PC-9 (cell line): ENCODE measurements at regions not wholly inside any gene's neighbourhood (a gene's known extent, or its start where the extent isn't known, plus 50 kb on each side); places are given as distances from the start of the nearest gene placed in this dataset.

Source experiments
- BruUV-seq: library from RNA; stranded (reverse); fragments of 400-500 nt; replicated peaks from 2 replicates; lab custom pipeline; 2021; lab: Mats Ljungman, UMichigan
- CTCF ChIA-PET: fragments of 300-600 bp; sonication (Branson Sonifier 250); formaldehyde crosslinking; loops from one replicate; lab custom pipeline; 2022; ENCODE audit warnings: antibody characterized with exemption; lab: Charles Lee
- POLR2A ChIA-PET: fragments of 300-600 bp; sonication (Branson Sonifier 250); formaldehyde crosslinking; loops from one replicate; lab custom pipeline; 2022; ENCODE audit warnings: antibody characterized with exemption; ENCODE audit not compliant: unreplicated experiment; lab: Charles Lee
- DNase-seq, 2 experiments: peaks; one replicate each; pipeline versions ENCODE4 v3.0.0 to v3.0.0-alpha.2; 2015 to 2022; ENCODE audit warnings: mixed read lengths in 1 of 2
- H2AFZ ChIP-seq: fragments of 200-600 bp; sonication (generic); 2 replicates; pipeline ENCODE4 v1.8.1; 2017; ENCODE audit warnings: antibody characterized with exemption
- H3F3A ChIP-seq: fragments of 200-600 bp; sonication (generic); 2 replicates; pipeline ENCODE4 v1.8.1; 2017; ENCODE audit warnings: antibody characterized with exemption, mild to moderate bottlenecking, low read depth; ENCODE audit not compliant: insufficient read depth
- H3K27ac ChIP-seq: fragments of 200-600 bp; sonication (generic); 2 replicates; pipeline ENCODE4 v1.6.1; 2016; ENCODE audit warnings: mixed run types
- H3K27me3 ChIP-seq: fragments of 200-600 bp; sonication (generic); 2 replicates; pipeline ENCODE4 v1.6.1; 2016; ENCODE audit warnings: low read depth, mixed run types; ENCODE audit not compliant: insufficient read depth
- H3K36me3 ChIP-seq: fragments of 200-600 bp; sonication (generic); 2 replicates; pipeline ENCODE4 v1.6.1; 2016; ENCODE audit warnings: low read depth, mixed run types
- H3K4me1 ChIP-seq: fragments of 200-600 bp; sonication (generic); replicated peaks from 2 replicates; pipeline ENCODE4 v1.6.1; 2016; ENCODE audit warnings: mixed run types; ENCODE audit not compliant: insufficient read depth
- H3K4me2 ChIP-seq: fragments of 200-600 bp; sonication (generic); 2 replicates; pipeline ENCODE4 v1.6.1; 2017; ENCODE audit warnings: mixed run types
- H3K4me3 ChIP-seq: fragments of 200-600 bp; sonication (generic); 2 replicates; pipeline ENCODE4 v1.6.1; 2016; ENCODE audit warnings: mixed run types
- H3K79me2 ChIP-seq: fragments of 200-600 bp; sonication (generic); 2 replicates; pipeline ENCODE4 v1.6.1; 2017; ENCODE audit warnings: low read depth, mixed run types
- H3K9me2 ChIP-seq: fragments of 200-600 bp; sonication (generic); 2 replicates; pipeline ENCODE4 v1.8.1; 2017; ENCODE audit warnings: mild to moderate bottlenecking; ENCODE audit not compliant: insufficient read depth
- H3K9me3 ChIP-seq: fragments of 200-600 bp; sonication (generic); 2 replicates; pipeline ENCODE4 v1.8.1; 2016; ENCODE audit warnings: low read depth; ENCODE audit not compliant: insufficient read depth
- H4K20me1 ChIP-seq: fragments of 200-600 bp; sonication (generic); 2 replicates; pipeline ENCODE4 v1.8.1; 2017; ENCODE audit not compliant: insufficient read depth
- EZH2 ChIP-seq: fragments of 200-600 bp; sonication (generic); IDR thresholded peaks from 2 replicates; pipeline ENCODE4 v1.8.0; 2017; ENCODE audit warnings: antibody characterized with exemption, low read depth
- intact Hi-C: fragments of 100-400 bp; cut with micrococcal nuclease; formaldehyde crosslinking; loops from one replicate; pipeline ENCODE4 v1.10.0; 2022; ENCODE audit not compliant: unreplicated experiment
- TF ChIP-seq, protein P1 (sequence below): fragments of 200-600 bp; sonication (generic); conservative IDR thresholded peaks from 2 replicates; pipeline ENCODE4 v1.6.1; 2017; ENCODE audit warnings: mixed run types, antibody characterized with exemption, mild to moderate bottlenecking, moderate library complexity

DNA sequence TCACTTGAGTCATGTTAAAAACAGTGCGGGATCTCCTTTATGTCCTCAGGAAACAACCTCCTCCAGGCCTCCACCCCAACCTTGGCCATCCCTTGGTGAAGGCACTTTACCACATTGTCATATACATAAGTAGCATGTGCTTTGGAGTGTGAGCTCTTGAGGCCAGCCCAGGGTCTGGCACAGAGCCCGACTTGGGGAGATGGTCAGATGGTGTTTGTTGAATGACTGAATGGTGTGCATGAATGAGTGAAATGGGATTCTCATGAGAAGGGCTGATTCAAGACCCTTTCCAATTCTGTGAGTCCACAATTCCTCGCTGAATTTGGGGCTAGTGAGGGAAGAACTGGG lies 52.9 kb upstream of the DLK1 start:
- Histone ChIP-seq H3K9me3 (no peaks in the 10 kb centered on the region), H3K4me3 (no peak overlapping the region), H3K9me2 (no peaks in the 10 kb centered on the region), H3K36me3 (no peaks in the 10 kb centered on the region), H3K27me3 (peaks cover 42% of the 10 kb centered on the region), H3K4me2 (no peak overlapping the region), H3K4me1 (no peaks in the 10 kb centered on the region), H2AFZ (no peak overlapping the region), H3K79me2 (no peaks in the 10 kb centered on the region), H4K20me1 (no peaks in the 10 kb centered on the region), H3F3A (no peaks in the 10 kb centered on the region), H3K27ac (no peak overlapping the region)
- POLR2A ChIA-PET, result no interaction called here
- intact Hi-C loops, result no loop called here
- no peak for DNase-seq
- CTCF ChIA-PET, result no interaction called here
- BruUV-seq, result no TSS peak
- TF ChIP-seq, protein P1, sequence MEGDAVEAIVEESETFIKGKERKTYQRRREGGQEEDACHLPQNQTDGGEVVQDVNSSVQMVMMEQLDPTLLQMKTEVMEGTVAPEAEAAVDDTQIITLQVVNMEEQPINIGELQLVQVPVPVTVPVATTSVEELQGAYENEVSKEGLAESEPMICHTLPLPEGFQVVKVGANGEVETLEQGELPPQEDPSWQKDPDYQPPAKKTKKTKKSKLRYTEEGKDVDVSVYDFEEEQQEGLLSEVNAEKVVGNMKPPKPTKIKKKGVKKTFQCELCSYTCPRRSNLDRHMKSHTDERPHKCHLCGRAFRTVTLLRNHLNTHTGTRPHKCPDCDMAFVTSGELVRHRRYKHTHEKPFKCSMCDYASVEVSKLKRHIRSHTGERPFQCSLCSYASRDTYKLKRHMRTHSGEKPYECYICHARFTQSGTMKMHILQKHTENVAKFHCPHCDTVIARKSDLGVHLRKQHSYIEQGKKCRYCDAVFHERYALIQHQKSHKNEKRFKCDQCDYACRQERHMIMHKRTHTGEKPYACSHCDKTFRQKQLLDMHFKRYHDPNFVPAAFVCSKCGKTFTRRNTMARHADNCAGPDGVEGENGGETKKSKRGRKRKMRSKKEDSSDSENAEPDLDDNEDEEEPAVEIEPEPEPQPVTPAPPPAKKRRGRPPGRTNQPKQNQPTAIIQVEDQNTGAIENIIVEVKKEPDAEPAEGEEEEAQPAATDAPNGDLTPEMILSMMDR, result no peak
- no peak for TF ChIP-seq EZH2

DNA sequence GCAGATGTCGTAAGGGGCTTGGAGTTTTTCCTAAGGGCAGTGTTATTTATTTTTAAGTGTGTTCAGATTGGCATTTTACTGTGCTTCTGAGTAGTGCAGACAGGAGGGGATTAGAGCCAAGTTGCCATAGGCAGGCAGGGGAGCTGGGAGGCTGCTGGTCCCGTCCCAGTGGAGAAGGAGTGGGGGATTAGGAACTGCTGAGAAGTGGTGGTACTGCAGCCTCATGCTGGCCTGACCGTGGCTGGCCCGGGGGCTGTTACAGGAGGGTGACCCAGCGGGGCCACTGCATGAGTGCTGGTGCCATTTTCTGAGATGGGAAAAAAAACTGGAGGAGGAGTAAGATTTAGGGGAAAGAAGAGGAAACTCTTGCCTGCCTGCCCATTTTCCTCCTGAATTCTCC lies 52.3 kb upstream of the DLK1 start:
- ChIA-PET CTCF (no interaction called here), POLR2A (no interaction called here)
- H3K9me3 ChIP-seq, result no peaks in the 10 kb centered on the region
- no peak overlapping the region for H3K27ac ChIP-seq
- no peak overlapping the region for H3K4me2 ChIP-seq
- no peaks in the 10 kb centered on the region for H4K20me1 ChIP-seq
- TF ChIP-seq, protein P1, result no peak
- TF ChIP-seq EZH2, result no peak
- no peaks in the 10 kb centered on the region for H3K4me1 ChIP-seq
- no peak overlapping the region for H2AFZ ChIP-seq
- DNase-seq, result no peak
- H3K36me3 ChIP-seq, result no peaks in the 10 kb centered on the region
- peaks cover 42% of the 10 kb centered on the region for H3K27me3 ChIP-seq
- no peaks in the 10 kb centered on the region for H3F3A ChIP-seq
- H3K79me2 ChIP-seq, result no peaks in the 10 kb centered on the region
- intact Hi-C loops, result no loop called here
- BruUV-seq, result no TSS peak
- no peak overlapping the region for H3K4me3 ChIP-seq
- no peaks in the 10 kb centered on the region for H3K9me2 ChIP-seq

DNA sequence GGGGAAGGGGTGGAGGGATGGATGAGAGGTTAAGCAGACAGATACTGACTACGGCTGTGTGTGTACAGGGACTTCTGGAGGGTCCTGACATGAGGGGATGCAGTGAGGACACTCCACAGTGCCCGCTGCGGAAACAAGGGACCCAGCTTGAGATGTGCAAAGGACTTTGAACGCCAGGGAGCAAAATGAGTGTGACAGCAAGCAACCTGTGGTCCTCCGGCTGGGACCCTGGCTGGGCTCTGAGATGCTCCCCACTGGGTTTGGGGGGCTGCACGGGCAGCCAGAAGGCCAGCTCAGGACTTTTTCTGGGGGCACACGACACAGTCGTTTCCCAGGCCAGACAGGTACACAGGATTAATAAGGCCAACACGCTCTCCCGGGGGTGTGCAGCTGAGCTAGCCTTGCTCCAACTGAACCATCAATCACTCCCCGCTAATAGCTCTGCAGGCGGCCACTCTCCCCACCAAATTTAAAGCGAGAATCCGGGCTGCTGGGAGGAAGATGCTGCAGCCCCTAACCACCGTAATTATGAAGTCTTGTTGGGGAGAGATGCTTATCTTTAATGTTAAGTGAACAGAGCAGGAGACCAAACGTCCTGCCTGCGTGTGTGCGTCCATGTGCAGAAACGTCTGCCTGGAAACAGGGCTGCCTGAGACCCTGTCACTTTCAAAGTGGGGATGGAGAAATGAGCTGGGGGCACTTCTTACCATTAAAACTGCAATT lies 51.6 kb upstream of the DLK1 start:
- no peaks in the 10 kb centered on the region for H4K20me1 ChIP-seq
- no peak overlapping the region for H3K4me2 ChIP-seq
- no peak for TF ChIP-seq EZH2
- no peak overlapping the region for H3K27ac ChIP-seq
- peaks cover 42% of the 10 kb centered on the region for H3K27me3 ChIP-seq
- BruUV-seq, result no TSS peak
- H3K9me3 ChIP-seq, result no peaks in the 10 kb centered on the region
- intact Hi-C loops, result no loop called here
- no peak overlapping the region for H3K4me3 ChIP-seq
- no peaks in the 10 kb centered on the region for H3F3A ChIP-seq
- H3K79me2 ChIP-seq, result no peaks in the 10 kb centered on the region
- no peaks in the 10 kb centered on the region for H3K9me2 ChIP-seq
- ChIA-PET CTCF (no interaction called here), POLR2A (no interaction called here)
- H2AFZ ChIP-seq, result no peak overlapping the region
- H3K4me1 ChIP-seq, result no peaks in the 10 kb centered on the region
- H3K36me3 ChIP-seq, result no peaks in the 10 kb centered on the region
- DNase-seq, result no peak
